Adrenal gland (tissue), 5 donors: ENCODE measurements at regions not wholly inside any gene's neighbourhood (a gene's known extent, or its start where the extent isn't known, plus 50 kb on each side); places are given as distances from the start of the nearest gene placed in this dataset.

Source experiments
- POLR2A ChIP-seq, 2 donors: fragments of 450-650 bp; IDR thresholded peaks; one replicate each; pipeline ENCODE4 v1.6.1; 2017; ENCODE audit warnings: antibody characterized with exemption in 2 of 2, mild to moderate bottlenecking in 2 of 2, moderate library complexity in 1 of 2
- TF ChIP-seq, protein P1 (sequence below), 6 experiments: fragments of 450-650 bp in 4 of 6; fragments of 200-600 bp in 2 of 6; sonication (generic) in 1 of 6; IDR thresholded peaks; 1 replicate in 5 of 6; 2 replicates in 1 of 6; pipeline versions ENCODE4 v1.5.1 to v1.8.0; 2016 to 2021; ENCODE audit warnings: antibody characterized with exemption in 6 of 6, mild to moderate bottlenecking in 2 of 6, moderate library complexity in 1 of 6
- donor health status: DM: no; HTN: no; CAD: no.

DNA sequence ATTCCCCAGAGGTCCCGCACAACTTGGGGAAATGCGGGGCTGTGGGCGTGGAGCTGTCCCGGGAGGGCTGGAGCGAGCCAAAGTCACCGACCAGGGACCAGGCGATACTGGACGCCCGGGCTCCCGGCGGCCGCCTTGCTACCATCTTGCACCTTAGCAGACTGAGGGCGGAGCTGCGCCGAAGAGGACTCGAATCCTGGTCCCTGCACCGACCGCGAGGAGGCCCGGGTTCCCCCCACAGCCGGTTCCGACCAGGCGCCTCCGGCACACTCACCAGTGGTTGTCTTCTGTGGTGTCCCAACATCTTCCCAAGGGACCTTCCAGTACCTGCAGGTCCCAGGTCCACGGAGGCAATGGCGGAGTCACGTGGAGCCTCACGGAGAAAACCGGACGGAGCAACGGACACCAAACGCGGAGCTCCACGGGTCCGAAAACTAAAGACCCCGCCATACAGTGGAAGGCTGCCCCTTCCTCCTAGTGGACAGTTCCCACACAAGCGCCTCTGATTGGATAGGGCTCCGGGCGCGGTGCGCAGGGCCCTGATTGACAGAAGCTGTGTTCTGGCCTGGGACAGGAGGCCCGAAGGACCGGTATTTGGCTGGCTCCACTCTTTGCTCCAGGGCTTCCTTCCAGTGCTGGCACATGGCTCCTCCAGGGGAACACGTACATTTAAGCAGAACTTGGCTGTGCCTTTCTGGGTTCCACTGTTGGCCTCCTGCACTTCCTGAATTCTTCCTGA, 124.6 kb upstream of the ZNF479 start:
- TF ChIP-seq, protein P1, sequence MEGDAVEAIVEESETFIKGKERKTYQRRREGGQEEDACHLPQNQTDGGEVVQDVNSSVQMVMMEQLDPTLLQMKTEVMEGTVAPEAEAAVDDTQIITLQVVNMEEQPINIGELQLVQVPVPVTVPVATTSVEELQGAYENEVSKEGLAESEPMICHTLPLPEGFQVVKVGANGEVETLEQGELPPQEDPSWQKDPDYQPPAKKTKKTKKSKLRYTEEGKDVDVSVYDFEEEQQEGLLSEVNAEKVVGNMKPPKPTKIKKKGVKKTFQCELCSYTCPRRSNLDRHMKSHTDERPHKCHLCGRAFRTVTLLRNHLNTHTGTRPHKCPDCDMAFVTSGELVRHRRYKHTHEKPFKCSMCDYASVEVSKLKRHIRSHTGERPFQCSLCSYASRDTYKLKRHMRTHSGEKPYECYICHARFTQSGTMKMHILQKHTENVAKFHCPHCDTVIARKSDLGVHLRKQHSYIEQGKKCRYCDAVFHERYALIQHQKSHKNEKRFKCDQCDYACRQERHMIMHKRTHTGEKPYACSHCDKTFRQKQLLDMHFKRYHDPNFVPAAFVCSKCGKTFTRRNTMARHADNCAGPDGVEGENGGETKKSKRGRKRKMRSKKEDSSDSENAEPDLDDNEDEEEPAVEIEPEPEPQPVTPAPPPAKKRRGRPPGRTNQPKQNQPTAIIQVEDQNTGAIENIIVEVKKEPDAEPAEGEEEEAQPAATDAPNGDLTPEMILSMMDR (IDR thresholded peaks at IDR 0.05): no peak
- TF ChIP-seq POLR2A (IDR thresholded peaks at IDR 0.05): no peak
